Gastrocnemius medialis (tissue), 4 donors: ENCODE measurements at regions not wholly inside any gene's neighbourhood (a gene's known extent, or its start where the extent isn't known, plus 50 kb on each side); places are given as distances from the start of the nearest gene placed in this dataset.
"Not testable (repeated sequence)": the region's sequence is repeated elsewhere in the genome, so short reads cannot be mapped to it uniquely, and the experiment has no call there.

Experiments used
- POLR2A ChIP-seq, 2 donors: fragments of 450-650 bp; IDR thresholded peaks; one replicate each; pipeline ENCODE4 v1.6.1; 2017; ENCODE audit warnings: antibody characterized with exemption in 2 of 2, mild to moderate bottlenecking in 2 of 2, moderate library complexity in 2 of 2
- TF ChIP-seq, protein P1 (sequence below), 5 experiments: fragments of 450-650 bp in 3 of 5; fragments of 200-600 bp in 2 of 5; sonication (generic) in 2 of 5; IDR thresholded peaks in 4 of 5; conservative IDR thresholded peaks in 1 of 5; 1 replicate in 4 of 5; 2 replicates in 1 of 5; pipeline ENCODE4 v1.5.1; 2016 to 2019; ENCODE audit warnings: antibody characterized with exemption in 5 of 5, mild to moderate bottlenecking in 3 of 5, moderate library complexity in 3 of 5

DNA sequence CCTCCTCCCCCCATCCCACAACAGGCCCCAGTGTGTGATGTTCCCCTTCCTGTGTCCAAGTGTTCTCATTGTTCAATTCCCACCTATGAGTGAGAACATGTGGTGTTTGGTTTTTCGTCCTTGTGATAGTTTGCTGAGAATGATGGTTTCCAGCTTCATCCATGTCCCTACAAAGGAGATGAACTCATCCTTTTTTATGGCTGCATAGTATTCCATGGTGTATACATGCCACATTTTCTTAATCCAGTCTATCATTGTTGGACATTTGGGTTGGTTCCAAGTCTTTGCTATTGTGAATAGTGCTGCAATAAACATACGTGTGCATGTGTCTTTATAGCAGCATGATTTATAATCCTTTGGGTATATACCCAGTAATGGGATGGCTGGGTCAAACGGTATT lies 66.2 kb upstream of the RMP24 start:
- TF ChIP-seq, protein P1, sequence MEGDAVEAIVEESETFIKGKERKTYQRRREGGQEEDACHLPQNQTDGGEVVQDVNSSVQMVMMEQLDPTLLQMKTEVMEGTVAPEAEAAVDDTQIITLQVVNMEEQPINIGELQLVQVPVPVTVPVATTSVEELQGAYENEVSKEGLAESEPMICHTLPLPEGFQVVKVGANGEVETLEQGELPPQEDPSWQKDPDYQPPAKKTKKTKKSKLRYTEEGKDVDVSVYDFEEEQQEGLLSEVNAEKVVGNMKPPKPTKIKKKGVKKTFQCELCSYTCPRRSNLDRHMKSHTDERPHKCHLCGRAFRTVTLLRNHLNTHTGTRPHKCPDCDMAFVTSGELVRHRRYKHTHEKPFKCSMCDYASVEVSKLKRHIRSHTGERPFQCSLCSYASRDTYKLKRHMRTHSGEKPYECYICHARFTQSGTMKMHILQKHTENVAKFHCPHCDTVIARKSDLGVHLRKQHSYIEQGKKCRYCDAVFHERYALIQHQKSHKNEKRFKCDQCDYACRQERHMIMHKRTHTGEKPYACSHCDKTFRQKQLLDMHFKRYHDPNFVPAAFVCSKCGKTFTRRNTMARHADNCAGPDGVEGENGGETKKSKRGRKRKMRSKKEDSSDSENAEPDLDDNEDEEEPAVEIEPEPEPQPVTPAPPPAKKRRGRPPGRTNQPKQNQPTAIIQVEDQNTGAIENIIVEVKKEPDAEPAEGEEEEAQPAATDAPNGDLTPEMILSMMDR (IDR thresholded peaks at IDR 0.05 in 4 of 5, conservative IDR thresholded peaks at IDR 0.05 in 1 of 5), result not testable (repeated sequence)
- not testable (repeated sequence) for TF ChIP-seq POLR2A (IDR thresholded peaks at IDR 0.05)
